ENCODE measurements at regions not wholly inside any gene's neighbourhood (a gene's known extent, or its start where the extent isn't known, plus 50 kb on each side); places are given as distances from the start of the nearest gene placed in this dataset.

DNA sequence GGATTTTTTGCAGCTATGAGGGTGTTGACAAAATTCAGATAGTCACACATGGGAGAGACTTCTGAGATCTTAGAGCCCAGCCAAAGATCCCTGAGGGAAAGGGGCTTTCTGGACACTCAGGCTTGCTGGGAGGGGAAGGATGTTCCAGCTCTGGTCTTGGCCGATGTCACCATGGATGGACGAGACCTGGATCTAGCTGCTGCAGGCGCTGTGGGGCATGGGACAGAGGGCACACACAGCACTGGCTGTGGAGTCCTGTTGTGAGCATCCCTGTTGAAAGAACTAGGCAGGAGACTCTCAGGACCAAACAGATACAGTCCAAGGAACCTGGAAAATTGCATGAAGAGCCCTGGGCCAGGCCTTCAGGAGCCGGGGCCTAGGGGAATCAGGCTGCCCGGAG lies 80.1 kb upstream of the SDK2 start:
- no peak for DNase-seq (ENCODE audit: low read depth)

DNA sequence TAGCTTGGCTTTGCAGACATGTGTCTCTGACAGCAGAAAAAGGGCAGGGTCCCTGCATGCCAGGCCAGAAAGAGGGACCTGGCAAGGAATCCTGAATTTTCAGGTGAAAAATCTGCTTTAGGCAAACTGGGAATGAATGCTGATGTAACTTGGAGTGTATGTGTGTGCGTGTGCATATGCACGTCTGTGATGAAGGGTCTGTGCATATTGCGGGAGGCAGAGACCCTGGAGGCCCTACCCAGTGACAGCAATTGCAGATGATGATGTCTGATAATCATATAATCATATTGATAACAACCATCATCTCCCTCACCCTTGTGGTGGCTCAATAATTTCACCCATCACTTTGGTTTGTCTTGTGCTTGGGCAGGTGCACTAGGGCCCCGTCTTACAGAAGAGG lies 80.7 kb upstream of the SDK2 start:
- no peak for DNase-seq (ENCODE audit: low read depth)

DNA sequence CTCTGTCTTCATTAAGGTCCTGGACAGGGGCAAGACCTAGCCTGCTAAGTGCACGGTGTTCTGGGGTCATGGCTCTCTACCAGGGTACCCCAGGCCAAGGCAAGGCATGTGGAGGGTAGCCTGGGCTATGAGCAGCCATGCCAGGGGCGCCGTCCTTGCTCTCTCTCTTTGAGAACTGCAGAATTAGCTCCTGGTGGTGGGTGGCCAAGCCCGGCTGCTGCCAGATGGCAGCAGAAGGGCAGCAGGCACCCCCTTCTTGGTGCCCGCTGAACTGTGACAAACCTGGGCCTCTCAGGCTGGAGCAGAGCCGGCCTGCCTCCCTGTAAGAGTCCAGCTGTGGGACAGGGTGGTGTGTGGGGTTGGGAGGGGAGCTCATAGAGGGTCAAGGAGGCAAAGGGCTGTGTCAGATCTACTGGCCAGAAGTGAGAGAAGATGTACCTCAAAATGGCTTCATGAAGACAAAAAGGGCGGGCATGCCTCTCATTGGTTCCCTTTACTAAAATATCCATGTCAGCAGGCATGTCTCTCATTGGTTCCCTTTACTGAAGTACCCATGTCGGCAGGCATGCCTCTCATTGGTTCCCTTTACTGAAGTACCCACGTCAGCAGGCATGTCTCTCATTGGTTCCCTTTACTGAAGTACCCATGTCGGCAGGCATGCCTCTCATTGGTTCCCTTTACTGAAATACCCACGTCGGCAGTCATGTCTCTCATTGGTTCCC lies 81.7 kb upstream of the SDK2 start:
- no peak for DNase-seq (ENCODE audit: low read depth)

DNA sequence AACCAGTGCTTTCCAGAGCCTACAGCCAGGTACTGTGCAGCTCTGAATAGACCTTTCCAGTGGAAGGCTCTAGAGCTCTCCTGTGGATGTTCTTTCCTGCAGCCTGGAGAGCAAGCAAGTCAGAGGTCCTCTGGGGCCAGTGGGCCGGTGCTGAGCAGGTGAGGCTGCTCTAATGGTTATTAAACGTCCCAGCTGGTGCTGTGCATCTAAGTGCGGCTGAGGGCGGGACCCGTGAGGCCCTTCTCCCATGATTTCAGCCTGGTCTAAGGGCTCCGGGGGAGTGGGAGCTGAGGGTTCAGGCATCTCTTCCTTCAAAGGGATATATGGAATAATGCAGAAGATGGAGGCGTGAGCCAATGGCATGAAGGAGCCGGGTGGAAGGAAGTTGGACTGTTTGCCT lies 83.7 kb upstream of the SDK2 start:
- no peak for DNase-seq (ENCODE audit: low read depth)

DNA sequence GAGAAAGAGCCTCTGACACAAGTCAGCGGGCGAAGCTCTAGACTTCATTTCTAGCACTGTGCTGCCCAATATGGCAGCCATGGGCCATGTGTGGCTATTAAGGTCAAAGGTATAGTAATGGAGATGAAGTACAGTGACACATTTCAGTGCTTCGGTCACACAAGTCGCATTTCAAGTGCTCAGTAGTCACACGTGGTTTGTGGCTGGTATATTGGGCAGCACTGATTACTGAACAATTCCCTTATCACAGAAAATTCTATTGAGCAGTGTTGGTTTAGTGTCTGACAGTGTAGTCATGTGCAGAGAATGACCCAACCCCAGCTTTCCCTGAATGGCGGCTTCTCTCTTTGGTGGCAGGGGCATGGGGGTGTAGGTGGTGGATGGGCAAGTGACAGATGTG lies 84.9 kb upstream of the SDK2 start:
- DNase-seq (ENCODE audit: low read depth), result no peak

DNA sequence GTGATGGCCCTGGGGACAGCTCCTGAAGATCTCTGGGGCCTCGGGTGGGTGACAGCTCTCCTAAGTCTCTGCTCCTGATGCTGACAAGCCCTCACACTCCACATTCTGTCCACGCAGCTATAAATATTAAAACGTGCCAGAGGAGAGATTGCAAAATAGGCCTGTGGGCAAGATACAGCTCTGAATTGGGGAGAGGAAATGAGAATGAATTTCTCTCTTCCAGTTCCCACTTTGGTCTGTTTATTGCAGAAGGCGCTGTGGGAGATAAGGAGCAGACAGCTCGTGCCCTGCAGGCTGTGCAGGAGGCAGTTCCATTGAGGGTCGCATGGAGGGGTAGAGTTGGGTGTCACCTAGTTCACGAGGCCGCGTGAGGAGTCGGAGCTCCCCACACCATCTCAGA lies 87.5 kb upstream of the SDK2 start:
- DNase-seq (ENCODE audit: low read depth), result no peak

DNA sequence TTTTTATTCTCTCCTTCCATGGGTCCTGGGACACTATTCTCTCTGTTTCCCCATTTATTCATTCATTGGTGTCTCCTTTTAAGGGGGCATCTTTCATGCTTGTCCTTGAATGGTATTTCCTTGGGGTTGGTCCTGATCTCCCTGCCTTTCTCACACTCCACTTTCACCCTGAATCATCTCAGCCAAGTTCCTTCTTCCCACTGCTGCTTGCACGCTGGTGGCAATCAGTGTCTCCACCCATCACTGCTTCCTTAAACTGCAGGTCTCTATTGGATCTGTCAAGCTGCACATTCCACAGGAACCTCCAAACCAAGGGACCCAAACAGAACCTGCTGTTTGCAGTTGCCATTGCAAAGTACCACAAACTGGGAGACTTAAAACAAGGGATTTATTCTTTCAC lies 89.3 kb upstream of the SDK2 start:
- DNase-seq (ENCODE audit: low read depth), result no peak

DNA sequence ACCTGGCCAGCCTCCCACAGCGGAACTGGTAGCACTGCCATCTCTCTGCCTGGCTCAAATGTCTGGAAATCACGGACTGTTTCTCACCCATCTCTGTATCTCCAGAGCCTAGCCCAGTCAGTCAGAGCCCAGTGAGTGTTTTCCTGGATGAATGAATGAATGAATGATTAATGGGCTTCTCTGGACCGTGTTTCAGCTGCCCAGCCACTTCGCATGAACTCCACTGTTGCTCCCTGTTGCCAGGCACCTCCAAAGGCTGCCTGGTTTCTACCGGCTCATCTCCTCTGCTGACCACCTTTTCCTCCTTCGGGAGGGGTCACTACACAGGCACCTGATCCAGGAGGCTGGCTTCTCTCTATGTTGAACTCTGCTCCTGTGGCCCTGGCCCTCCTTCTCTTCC lies 91.0 kb upstream of the SDK2 start:
- DNase-seq (ENCODE audit: low read depth), result no peak

DNA sequence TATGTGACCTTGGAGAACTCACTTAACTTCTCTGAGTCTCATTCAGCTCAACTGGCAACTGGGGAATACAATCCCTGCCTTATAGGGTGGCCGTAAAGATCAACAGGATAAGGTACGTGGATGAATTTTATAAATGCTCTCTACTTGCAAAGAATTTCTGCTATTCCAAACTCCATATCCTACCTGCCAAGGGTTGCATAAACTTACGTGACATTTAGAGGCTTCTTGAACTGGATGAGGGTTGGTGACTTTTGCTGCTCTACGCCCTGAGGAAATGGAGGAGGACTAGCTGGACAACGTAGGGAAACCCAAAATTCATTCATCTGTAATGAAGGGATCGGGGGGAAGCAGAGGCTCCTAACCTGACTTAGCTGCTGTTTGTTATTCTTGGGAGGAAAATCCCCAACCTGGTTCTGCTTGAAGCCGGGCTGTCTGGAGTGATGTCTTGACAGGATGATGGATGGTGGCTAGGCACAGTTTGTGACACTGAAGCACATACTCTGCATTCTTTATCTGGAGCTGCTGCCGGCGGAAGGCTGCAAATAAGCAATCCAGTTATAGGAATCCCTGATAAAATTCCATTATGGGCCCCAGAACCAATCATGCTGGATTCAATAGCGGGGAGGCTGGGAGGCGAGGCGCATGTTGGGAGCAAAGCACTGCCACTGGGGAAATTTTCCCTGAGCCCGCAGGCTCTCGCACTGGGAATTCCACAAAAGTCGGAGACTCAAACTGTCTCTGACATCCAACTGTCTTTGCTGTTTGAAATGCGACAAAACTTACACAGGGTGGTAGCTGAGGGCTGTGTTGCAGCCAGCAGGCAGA lies 94.7 kb upstream of the SDK2 start:
- no peak for DNase-seq (ENCODE audit: low read depth)

DNA sequence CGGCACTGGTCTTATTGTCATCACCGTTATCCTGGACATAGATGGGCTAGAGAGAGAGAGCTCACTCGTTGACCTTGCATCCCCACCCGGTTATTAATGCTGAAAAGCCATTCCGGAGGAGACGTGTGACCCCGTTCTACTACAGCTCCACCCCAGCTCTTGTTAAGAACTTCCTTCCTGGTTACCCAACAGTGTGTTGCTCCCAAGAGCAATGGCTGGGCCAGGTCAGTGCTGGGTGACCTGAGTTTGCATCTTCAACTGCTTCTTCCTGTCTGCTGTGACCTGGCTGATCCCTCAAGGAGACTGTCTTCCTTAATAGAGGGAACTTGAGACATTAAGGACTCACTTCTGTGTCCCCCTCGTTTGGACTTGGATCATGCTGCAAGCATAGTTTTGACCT lies 96.1 kb upstream of the SDK2 start:
- DNase-seq (ENCODE audit: low read depth), result no peak

DNA sequence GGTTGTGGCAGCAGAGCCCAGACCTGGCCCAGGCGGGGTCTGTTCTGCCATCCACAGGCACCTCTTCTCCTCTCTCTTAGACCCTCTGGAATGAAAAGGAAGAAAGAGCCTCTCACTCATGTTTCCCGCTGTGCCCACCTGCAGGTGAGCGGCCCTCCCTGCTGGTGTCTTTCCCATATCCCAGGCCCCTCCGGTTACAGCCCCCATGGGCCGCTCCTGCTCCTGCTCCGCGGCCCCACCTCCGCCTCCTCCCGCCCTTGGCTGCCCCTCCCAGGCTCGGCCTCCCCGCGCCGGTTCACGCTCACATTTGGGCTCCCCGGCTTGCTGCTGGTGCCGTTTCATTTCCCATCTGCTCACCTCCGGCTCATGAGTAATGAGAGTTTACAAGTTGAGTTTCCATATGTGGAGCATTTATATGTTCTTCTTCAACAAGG lies 98.7 kb upstream of the SDK2 start:
- no peak for DNase-seq (ENCODE audit: low read depth)

DNA sequence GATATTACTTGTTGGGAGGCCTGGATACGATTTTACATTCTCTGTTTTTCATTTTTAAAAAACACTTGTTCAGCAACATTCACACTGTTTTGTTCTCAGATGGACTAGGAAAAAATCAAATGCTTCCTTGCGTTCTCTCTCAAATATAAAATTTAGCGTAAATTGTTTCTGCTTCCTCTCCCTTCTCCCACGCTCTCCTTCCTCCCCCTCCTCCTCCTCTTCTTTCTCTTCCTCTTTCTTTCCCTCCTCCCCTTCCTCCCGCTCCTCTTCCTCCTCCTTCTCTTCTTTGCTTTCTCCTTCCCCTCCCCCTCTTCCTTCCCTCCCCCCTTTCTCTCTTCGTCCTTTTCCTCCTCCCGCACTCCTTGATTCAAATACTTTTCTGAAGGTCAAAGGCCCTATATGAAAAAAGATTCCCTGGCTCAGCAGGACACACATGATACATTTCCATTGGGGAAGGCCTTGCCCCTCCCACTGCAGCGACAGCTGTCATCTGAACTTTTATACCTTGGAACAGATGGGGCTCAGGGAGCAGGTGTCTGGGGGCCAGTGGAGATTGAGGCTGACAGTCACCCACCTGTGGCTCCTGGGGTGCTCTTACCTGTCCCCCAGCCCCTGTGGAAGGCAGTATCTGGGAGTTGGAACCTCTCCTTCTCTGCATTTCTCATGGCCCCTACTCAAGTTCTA lies 99.4 kb upstream of the SDK2 start:
- DNase-seq (ENCODE audit: low read depth), result no peak

DNA sequence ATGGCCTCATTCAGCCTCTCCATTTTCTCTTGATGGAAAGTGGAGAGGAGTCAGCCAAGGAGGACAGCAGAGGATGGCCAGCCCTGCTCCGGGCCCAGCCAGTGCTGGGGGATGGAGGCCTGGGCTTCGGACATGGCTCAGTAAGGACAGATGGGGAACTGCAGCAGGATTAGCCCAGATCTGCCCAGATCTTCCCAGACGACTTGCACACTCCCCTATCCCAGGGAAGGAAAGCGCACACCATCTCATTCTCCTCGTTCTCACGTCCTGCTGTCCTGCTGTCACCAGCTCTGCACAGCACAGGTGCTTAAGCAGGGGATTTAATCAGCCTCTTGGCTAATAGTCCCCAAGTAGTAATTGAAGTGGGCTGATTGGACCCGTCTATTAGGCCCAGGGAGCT lies 100.2 kb upstream of the SDK2 start:
- no peak for DNase-seq (ENCODE audit: low read depth)

DNA sequence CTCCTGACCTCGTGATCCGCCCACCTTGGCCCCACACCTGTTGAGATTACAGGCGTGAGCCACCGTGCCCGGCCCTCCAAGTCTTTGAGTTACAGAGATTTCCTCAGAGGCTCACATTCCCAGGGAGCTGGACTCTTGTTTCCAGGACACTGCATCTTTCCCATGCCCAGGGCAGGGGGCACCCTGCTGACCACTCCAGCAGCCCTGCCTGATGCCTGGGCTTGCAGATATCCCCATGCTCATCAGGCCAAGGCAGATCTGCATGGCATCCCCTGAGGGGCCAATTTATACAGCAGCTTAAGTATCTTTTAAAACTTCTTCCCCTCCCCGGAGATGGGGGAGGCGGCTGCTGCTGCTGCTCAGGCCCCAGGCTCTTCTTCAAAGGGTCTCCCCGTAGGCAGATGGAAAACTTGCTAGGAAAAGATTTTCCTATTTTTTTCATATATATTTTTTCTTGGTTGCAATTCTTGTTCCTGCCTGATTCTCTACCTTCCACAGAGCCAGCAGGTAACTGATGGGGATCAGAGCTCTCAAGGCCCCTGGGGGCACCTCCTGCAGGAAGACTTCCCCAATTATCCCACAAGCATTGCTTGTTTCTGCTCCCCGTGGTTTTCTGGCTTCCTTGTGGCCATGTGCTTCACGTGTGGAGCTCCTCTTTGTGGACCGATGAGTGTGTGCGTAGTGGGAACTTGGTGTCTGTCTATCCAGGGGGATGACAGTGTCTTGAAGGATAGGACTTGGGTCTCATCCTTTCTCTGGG lies 102.2 kb upstream of the SDK2 start:
- DNase-seq (ENCODE audit: low read depth), result no peak

DNA sequence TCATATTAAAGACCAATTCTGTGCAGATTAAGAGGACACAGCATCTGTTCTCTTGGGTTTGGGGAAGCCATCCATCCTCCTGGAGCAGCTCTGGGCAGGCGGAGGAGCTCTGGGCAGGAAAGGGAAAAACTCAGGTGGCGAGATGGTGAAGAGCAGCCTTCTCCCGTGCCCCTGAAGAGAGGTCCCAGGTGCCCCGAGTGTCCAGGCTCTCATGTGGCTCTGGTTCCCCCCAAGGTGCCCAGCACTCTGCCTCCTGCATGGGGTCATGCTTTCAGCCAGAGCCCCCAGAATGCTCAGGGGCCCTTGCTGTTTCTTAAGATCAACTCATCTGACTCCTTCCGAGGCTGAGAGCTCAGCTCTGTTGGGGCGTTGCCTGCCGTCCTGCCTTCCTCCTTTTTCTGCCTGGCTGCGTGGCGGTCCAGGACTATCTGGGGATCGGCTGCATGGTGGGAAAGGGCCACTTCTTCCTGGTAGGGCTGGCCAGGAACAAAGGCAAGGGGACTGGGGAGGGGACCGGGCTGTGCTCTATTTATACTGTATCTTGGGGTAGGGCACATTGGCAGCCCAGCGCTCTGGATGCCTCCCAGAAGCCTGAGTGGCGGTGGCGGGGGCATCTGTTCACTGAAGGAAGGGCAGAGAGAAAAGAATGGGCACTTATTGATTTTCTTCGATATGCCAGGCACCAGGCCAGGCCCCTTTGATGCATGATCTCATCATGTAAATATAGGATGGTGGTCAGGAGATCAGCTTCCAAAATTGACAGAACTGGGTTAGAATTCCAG lies 103.2 kb upstream of the SDK2 start:
- no peak for DNase-seq (ENCODE audit: low read depth)

DNA sequence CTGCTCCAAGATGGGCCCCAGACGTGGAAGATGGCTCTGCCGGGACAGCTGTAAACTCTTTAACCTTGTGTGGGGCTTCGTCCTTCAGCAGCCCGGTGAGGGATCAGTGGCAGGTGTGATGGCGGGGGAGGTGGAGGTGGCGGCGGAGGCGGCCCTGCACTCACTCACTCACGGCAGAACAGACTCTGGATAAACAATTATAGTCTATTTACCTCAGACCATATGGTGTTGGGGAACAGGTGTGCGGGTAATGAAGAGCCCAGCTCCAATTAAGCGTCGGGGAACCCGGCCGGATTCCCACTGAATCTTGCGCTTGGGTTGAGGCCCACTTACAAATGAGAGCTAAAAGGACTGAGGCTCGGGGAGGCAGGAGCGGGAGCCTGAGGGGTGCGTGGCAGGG lies 104.3 kb upstream of the SDK2 start:
- DNase-seq (ENCODE audit: low read depth), result no peak

DNA sequence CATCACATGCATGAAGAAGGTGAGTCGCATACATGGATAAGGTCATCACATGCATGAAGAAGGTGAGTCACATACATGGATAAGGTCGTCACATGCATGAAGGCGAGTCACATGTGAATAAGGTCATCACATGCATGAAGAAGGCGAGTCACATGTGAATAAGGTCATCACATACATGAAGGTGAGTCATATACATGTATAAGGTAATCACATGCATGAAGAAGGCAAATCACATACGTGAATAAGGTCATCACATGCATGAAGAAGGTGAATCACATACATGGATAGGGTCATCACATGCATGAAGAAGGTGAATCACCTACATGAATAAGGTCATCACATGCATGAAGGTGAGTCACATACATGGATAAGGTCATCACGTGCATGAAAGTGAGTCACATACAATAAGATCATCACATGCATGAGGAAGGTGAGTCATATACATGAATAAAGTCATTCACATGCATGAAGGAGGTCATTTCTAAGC lies 105.1 kb upstream of the SDK2 start:
- DNase-seq (ENCODE audit: low read depth), result no peak

DNA sequence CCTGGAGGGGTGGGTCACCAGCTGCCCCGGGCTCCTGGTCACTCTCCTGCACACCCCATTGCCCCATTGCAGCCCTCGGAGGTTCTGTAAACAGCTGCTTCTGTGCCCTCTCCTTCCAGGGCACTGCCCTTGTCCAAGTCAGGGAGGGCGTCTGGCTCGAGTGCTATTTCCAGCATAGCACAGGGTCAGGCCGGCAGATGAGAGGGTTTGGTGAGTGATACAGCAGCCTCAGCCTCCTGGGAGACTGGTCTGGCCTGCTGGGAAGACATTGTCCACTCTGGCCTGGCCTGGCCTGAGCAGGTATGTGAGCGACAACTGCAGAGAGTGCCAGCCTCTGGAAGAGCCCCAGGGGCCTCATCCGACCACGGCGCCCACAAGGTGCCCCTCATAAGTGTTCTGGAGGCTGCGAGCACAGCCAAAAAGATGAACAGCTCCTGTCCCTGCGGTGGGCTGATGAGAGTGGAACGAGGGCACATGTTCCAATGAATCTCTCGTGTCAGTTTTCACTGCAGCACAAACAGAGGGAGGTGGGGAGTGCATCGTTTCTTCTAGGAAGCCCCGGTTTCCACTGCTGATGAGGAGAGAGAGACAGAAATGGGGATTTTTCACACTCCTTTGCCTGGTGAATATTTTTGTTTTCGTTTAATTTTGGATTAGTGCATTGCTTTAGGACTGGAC lies 105.8 kb upstream of the SDK2 start:
- DNase-seq (ENCODE audit: low read depth), result no peak

DNA sequence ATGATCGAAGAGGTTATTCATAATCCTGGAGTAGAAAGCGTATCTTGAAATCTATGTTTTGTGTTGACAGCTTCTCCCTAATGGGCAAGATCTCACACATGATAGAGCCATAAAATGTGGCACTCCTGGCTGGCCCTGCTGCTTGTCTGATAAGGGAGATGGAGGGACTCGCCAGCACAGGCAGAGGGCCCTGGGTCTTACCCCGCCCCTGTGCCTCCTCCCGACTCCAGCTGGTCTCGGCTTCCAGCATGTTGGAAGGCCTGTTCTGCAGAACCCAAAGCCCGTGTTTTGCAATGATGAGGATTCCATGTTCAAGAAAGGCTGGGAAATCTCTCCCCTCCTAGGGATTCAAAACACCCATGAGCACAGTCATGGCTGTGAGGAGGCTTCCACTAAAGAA lies 106.7 kb upstream of the SDK2 start:
- no peak for DNase-seq (ENCODE audit: low read depth)

DNA sequence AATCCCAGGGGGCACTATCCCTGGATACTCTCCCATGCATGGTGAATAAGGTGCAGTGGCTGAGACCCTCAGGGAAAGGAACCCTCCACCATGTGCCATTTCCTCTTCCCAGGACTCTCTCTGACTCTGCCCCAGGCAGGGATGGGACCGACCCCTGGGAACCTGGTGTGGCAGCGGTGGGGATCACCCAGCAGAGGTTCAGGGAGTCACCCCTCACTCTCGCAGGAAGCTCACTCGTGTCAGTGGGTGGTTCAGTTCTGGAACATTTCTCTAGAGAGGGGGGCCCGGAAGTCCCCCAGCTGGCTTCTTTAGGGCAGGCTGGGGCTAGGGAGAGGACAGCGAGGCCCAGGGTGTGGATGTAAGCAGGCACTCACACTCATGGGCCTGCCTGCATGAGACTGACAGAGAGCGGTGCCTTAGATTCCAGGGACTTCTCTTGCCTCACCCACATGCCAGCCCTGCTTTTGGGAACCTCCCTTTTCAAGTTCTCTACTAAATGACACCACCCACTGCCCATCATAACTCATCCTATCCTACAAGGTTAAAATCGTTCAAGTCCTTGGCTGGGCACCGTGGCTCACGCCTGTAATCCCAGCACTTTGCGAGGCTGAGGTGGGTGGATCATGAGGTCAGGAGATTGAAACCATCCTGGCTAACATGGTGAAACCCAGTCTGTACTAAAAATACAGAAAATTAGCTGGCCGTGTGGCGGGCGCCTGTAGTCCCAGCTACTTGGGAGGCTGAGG lies 109.7 kb upstream of the SDK2 start:
- DNase-seq (ENCODE audit: low read depth), result no peak

Data from forelimb muscle (tissue), 1 donor.